MM.1S (cell line): ENCODE measurements at regions not wholly inside any gene's neighbourhood (a gene's known extent, or its start where the extent isn't known, plus 50 kb on each side); places are given as distances from the start of the nearest gene placed in this dataset.

ENCODE experiments used
- CTCF ChIP-seq: fragments of 300-600 bp; sonication (generic); IDR thresholded peaks from 2 replicates; pipeline ENCODE4 v1.5.1; 2016; ENCODE audit warnings: antibody characterized with exemption, low read length, mixed read lengths
- EZH2 ChIP-seq: fragments of 300-600 bp; sonication (generic); optimal IDR thresholded peaks from 2 replicates; pipeline ENCODE3; 2017; ENCODE audit warnings: low read depth, mild to moderate bottlenecking, antibody characterized with exemption, low read length, mixed read lengths
- EZH2phosphoT487 ChIP-seq: fragments of 300-600 bp; sonication (generic); IDR thresholded peaks from 2 replicates; pipeline ENCODE4 v1.6.1; 2018; ENCODE audit warnings: antibody characterized with exemption, low read length

GRCh38 chr10:4672201-4672600, 153.8 kb upstream of the AKR1E2 start:
- TF ChIP-seq EZH2 = no peak
- no peak for TF ChIP-seq CTCF
- no peak for TF ChIP-seq EZH2phosphoT487
